Panc1 (cell line): ENCODE measurements at regions not wholly inside any gene's neighbourhood (a gene's known extent, or its start where the extent isn't known, plus 50 kb on each side); places are given as distances from the start of the nearest gene placed in this dataset.
"Not testable (repeated sequence)": the region's sequence is repeated elsewhere in the genome, so short reads cannot be mapped to it uniquely, and the experiment has no call there.

Experiments
- ATAC-seq: fragments of 200-7000 bp; cut with Tn5 transposase; 2 replicates; pipeline ENCODE4 v1.9.1; 2020; ENCODE audit warnings: mild to moderate bottlenecking, moderate library complexity
- BruUV-seq: library from RNA; stranded (reverse); fragments of 400-500 nt; replicated peaks from 2 replicates; lab custom pipeline; 2021; lab: Mats Ljungman, UMichigan
- CTCF ChIA-PET: fragments of 300-600 bp; sonication (Branson Sonifier 250); formaldehyde crosslinking; loops from one replicate; lab custom pipeline; 2022; ENCODE audit warnings: antibody characterized with exemption; lab: Charles Lee
- POLR2A ChIA-PET: fragments of 300-600 bp; sonication (Branson Sonifier 250); formaldehyde crosslinking; loops from one replicate; lab custom pipeline; 2022; ENCODE audit warnings: antibody characterized with exemption; lab: Charles Lee
- DNase-seq: peaks from one replicate; pipeline ENCODE4 v3.0.0-alpha.2; 2010; ENCODE audit warnings: low read depth, low spot score
- H3K27ac ChIP-seq: 2 replicates; pipeline ENCODE4 v1.5.1; 2011; ENCODE audit warnings: mild to moderate bottlenecking, low read length, inconsistent platforms
- H3K27me3 ChIP-seq: fragments of 200-500 bp; sonication (Bioruptor generic); 2 replicates; pipeline ENCODE4 v1.6.0; 2014; ENCODE audit warnings: low read length, inconsistent platforms; ENCODE audit not compliant: control insufficient read depth, insufficient read depth
- H3K36me3 ChIP-seq: fragments of 200-500 bp; sonication (Bioruptor generic); 2 replicates; pipeline ENCODE4 v1.5.1; 2014; ENCODE audit warnings: inconsistent platforms, mild to moderate bottlenecking, low read length, moderate library complexity; ENCODE audit not compliant: control insufficient read depth, insufficient read depth
- H3K4me1 ChIP-seq: 2 replicates; pipeline ENCODE4 v1.5.1; 2011; ENCODE audit warnings: inconsistent platforms, mild to moderate bottlenecking, low read length, moderate library complexity; ENCODE audit not compliant: control insufficient read depth, insufficient read depth
- H3K4me3 ChIP-seq, 2 experiments: 2 replicates each; pipeline ENCODE4 v1.5.1; 2011 to 2012; ENCODE audit warnings: low read depth in 2 of 2, low read length in 2 of 2, mild to moderate bottlenecking in 2 of 2, inconsistent platforms in 1 of 2, moderate library complexity in 1 of 2
- H3K9me3 ChIP-seq: fragments of 200-500 bp; sonication (Bioruptor generic); 2 replicates; pipeline ENCODE4 v1.5.1; 2014; ENCODE audit warnings: low read depth, mild to moderate bottlenecking, inconsistent platforms, low read length, moderate library complexity; ENCODE audit not compliant: control insufficient read depth, insufficient read depth
- CTCF ChIP-seq: fragments of 450-650 bp; IDR thresholded peaks from 2 replicates; pipeline ENCODE4 v1.5.1; 2017; ENCODE audit warnings: mild to moderate bottlenecking
- POLR2AphosphoS5 ChIP-seq: IDR thresholded peaks from 2 replicates; pipeline ENCODE4 v1.6.1; 2012; ENCODE audit warnings: mild to moderate bottlenecking, low read depth, low read length, moderate library complexity
- REST ChIP-seq, 2 experiments: IDR thresholded peaks; 2 replicates each; pipeline ENCODE4 v1.6.1; 2011 to 2012; ENCODE audit warnings: low read depth in 2 of 2, control low read depth in 1 of 2, low read length in 1 of 2, mild to moderate bottlenecking in 1 of 2, moderate library complexity in 1 of 2; ENCODE audit not compliant: insufficient read depth in 1 of 2
- SIN3A ChIP-seq: IDR thresholded peaks from 2 replicates; pipeline ENCODE4 v1.6.1; 2012; ENCODE audit warnings: low read depth, mild to moderate bottlenecking, low read length, moderate library complexity, borderline replicate concordance; ENCODE audit not compliant: insufficient read depth
- TCF7L2 ChIP-seq: IDR thresholded peaks from 2 replicates; pipeline ENCODE4 v1.6.1; 2011; ENCODE audit warnings: mild to moderate bottlenecking, low read depth, low read length, inconsistent platforms
- in situ Hi-C: cut with HindIII; loops from 2 replicates; pipeline ENCODE4 v1.10.0; 2016; ENCODE audit warnings: low sequenced_read_pairs, low pct_unique_long_range_greater_than_20kb
- intact Hi-C: fragments of 100-400 bp; cut with micrococcal nuclease; formaldehyde crosslinking; loops from one replicate; pipeline ENCODE4 v1.10.0; 2022; ENCODE audit not compliant: unreplicated experiment

DNA sequence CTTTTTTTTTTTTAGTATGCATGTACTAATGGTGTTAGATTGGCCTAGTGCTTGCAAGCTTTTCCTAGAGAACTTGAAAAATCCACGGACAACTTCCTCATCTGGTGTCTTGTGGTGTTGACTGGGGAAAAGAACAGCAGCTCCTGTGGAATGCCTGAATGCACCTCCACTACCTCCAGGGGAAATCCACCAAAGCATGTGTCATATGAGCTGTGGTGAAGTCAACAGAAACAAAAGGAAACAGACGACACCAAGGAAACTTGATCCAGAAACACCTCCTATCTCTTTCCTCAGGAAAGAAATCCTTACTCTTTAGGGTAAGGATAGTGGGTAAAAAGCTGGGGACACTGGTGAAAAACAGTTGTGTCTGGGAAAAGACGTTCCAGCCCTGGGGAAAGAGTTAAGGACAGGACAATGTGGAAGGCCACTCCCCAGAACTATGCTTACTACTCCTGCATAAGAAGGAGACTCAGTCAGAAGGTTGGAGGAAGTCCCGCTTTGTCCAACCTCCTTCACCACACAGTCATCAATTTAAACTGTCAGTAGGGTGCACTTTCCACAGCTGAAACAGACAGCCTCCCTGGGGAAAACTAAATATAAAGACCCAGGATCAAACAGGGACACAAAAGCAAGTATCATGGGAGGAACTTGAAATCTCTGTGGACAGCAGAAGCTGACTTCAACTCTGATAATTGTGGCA is 468.8 kb downstream of the TMEM121 start:
- H3K9me3 ChIP-seq, H3K36me3 ChIP-seq, intact Hi-C loops, H3K27me3 ChIP-seq, H3K4me1 ChIP-seq, ATAC-seq, H3K27ac ChIP-seq, POLR2A ChIA-PET, in situ Hi-C loops, CTCF ChIA-PET, H3K4me3 ChIP-seq, DNase-seq, BruUV-seq: not testable (repeated sequence)

GRCh38 chr14:105998597-105998996 is 472.2 kb downstream of the TMEM121 start:
- in situ Hi-C loops, intact Hi-C loops, BruUV-seq, H3K27me3 ChIP-seq, H3K4me1 ChIP-seq, H3K4me3 ChIP-seq, DNase-seq, CTCF ChIA-PET, H3K36me3 ChIP-seq, H3K9me3 ChIP-seq, H3K27ac ChIP-seq, POLR2A ChIA-PET, ATAC-seq: not testable (repeated sequence)

DNA sequence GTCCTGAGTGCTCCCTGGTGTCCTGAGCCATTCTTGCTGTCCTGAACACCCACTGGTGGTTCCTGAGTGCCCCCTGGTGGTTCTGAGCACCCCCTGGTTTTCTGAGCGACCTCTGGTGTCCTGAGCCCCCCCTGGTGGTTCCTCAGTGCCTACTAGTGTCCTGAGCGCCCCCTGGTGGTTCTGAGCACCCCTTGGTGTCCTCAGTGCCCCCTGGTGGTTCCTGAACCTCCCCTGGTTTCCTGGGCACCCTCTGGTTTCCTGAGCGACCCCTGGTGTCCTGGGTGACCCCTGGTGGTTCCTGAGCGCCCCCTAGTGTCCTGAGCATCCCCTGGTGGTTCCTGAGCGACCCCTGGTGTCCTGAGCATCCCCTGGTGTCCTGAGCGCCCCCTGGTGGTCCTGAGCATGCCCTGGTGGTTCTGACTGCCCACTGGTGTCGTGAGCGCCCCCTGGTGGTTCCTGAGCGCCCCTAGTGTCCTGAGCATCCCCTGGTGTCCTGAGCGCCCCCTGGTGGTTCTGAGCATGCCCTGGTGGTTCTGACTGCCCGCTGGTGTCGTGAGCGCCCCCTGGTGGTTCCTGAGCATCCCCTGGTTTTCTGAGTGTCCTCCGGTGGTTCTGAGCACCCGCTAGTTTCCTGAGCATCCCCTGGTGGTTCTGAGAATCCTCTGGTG is 473.1 kb downstream of the TMEM121 start:
- intact Hi-C loops (loop anchor here (10.0 kb wide), 1 partner anchor 55 kb away; no protein-coding TSS in a partner anchor), in situ Hi-C loops (no loop called here)
- no peak overlapping the region for H3K27ac ChIP-seq
- TF ChIP-seq SIN3A (no peak), POLR2AphosphoS5 (no peak), TCF7L2 (no peak), REST (IDR thresholded peaks at IDR 0.05; ENCODE audit: insufficient read depth in 1 of 2, low read depth in 2 of 2, low read length in 1 of 2) (no peak), CTCF (peak; percentile 20; the same call in 1 of the 2 replicates)
- ChIA-PET CTCF (no interaction called here), POLR2A (no interaction called here)
- no peaks in the 10 kb centered on the region for H3K36me3 ChIP-seq
- no peaks in the 10 kb centered on the region for H3K4me1 ChIP-seq
- no peaks in the 10 kb centered on the region for H3K9me3 ChIP-seq
- no peak overlapping the region for H3K4me3 ChIP-seq
- no peak for ATAC-seq
- H3K27me3 ChIP-seq, result no peaks in the 10 kb centered on the region
- no peak for DNase-seq
- BruUV-seq, result no TSS peak

GRCh38 chr14:106000029-106000511 is 473.7 kb downstream of the TMEM121 start:
- CTCF ChIA-PET, H3K27me3 ChIP-seq, BruUV-seq, H3K4me3 ChIP-seq, POLR2A ChIA-PET, H3K36me3 ChIP-seq, in situ Hi-C loops, H3K27ac ChIP-seq, H3K9me3 ChIP-seq, ATAC-seq, H3K4me1 ChIP-seq, DNase-seq: not testable (repeated sequence)
- intact Hi-C loops, result loop anchor here (10.0 kb wide), 1 partner anchor 55 kb away; no protein-coding TSS in a partner anchor

- H3K9me3 ChIP-seq, H3K4me3 ChIP-seq, ATAC-seq, DNase-seq, H3K27me3 ChIP-seq, POLR2A ChIA-PET, BruUV-seq, H3K27ac ChIP-seq, H3K36me3 ChIP-seq, H3K4me1 ChIP-seq, in situ Hi-C loops: not testable (repeated sequence)
- intact Hi-C loops, result loop anchor here (10.0 kb wide), 1 partner anchor 56 kb away; no protein-coding TSS in a partner anchor
- CTCF ChIA-PET, result interaction anchor here (0.6 kb wide), 1 partner anchor 160 kb away, joined by 4 read pairs; no protein-coding TSS in a partner anchor
Observed at GRCh38 chr14:106001277-106001676, 474.9 kb downstream of the TMEM121 start.
